ENCODE measurements at regions not wholly inside any gene's neighbourhood (a gene's known extent, or its start where the extent isn't known, plus 50 kb on each side); places are given as distances from the start of the nearest gene placed in this dataset.

DNA sequence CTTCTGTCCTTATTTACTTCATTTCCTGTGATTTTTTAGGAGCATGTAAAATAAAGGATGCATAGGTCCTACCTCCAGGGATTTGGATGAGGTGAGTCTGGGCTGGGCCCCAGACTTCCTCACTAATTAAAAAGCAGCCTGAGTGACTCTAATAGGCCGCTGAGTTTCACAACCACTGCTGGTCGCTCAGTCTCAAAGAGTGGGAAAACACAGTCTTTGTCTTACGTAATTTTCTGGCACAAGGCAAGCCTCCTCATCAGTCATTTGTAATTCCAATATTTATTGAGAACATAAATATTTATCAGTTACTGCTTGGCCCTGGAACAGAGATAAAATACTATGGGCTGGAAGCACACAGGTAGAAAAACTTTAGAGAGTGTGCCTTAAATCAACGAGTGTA, 195.4 kb upstream of the RUNX1 start:
- DNase-seq: peak in 2 of 4 experiments; percentile 15 to 24

DNA sequence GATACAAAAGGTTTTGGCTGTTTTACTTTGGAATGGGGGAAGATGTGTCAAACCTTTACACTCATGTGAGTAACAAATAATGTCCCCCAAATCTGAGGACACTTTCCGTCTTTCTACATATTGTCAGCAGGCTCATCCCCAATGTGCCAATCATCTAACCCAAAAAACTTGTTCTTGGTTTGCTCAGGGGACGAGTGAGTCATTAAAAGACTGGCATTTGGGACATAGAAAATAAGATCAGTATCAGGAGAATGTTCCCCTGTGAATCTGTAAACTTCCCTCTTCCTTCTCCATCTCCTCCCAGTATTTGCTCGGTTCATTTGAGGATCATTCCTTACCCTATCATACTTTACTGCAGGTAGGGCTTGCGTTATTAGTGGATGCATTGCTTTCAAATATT, 194.1 kb upstream of the RUNX1 start:
- no peak for DNase-seq

DNA sequence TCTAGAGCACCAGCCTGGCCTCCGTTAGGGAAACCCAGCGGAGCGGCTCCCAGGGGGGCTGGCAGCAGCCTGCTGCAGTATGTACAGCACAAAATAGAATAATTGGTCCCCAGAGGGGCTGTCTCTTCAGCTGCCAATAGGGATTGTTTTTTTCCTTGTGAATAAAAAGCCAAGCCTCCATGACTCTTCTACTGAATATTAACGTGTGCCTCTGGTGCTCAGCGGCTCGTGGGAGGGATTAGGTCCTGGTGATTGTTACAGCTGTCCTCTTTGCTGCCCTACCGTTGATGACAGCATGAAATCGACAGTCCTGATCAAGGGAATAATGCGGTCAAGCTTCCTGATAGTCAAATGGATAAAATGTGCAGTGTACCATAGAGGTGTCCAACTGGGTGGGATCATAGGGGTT, 190.7 kb upstream of the RUNX1 start:
- DNase-seq: no peak

DNA sequence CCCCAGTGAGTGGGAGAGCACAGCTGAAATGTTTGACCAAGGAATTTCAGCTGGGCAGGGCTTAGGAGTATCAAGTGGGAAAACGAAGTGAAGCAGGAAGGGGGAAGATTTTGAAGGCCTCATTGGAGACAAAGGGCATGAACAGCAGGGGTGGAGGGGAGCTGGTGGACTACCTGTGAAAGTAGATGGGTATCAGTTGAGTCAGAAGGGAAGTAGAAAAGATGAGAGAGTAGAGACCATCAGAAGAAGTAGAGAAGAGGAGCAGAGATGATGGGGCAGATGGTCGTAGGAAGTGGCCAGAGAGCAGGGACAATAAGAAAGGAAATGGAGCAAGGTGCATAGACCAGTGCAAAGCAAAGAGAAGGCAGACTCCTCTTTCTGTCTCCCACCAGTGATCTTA, 189.0 kb upstream of the RUNX1 start:
- DNase-seq: no peak

DNA sequence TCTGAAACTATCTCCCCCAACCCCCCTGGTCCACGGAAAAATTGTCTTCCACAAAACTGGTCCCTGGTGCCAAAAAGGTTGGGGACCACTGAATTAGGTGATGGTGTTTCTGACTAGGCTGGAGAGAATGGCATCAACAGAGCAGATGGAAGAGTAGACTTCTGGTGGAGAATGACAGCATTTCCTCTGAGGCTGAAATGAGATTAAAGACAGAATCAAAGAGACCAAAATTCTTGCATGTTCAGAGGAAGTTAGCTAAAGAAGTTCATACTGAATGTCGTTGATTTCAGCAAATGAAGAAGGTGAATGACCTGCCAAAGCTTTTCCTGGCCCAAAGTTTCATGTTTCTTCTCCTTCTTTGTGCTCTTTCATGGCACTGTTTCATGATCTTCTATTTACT, 188.2 kb upstream of the RUNX1 start:
- no peak for DNase-seq

DNA sequence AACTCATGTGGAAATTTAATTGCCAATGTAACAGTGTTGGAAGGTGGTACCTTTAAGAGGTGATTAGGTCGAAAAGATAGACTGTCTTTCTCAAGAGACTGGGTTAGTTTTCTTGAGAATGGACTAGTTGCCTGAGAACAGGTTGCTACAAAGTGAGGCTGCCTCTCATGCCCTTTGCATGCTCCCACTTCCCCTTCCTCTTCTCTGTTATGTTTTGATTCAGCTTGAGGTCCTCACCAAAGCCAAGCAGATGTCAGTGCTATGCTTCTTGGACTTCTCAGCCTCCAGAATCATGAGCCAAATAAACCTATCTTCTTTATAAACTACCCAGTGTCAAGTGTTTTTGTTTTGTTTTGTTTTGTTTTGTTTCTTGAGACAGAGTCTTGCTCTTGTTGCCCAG, 187.0 kb upstream of the RUNX1 start:
- peak; percentile 17 to 38 (median 29) for DNase-seq

DNA sequence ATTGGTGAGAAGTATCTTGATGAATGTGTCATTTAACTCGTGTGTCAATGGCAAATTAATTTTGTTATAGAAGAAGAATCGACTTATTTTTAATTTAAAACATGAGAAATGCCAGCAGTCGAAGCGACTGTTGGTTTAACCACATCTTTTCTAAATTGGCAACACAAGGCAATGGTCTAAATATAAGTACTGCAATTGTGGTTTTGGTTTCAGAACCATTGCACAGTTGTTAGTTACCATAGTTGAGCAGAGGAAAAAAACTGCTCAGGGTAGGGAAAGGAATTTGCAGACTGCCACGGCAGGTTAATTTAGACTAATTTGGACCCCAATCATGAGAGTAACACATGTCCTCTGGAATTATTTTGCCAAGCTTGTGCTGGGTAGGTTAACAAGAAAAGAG, 185.6 kb upstream of the RUNX1 start:
- DNase-seq: no peak

DNA sequence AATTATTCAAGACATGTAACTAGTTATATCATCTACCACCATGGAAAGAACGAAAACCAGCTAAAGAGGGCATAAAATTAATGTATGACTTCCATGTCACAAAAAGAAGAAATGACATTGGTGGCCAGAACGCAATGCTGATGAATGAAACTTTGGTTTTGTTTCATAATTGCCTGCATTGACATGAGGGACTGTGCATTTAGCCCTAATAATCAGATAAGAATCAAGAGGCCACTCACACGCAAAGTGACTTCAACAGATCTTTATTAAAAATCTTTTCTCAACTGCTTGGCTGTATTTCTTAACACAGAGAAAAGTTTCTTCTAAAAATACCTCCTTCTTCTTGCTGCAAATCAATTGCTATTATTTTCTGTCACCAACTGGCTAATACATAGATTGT, 184.7 kb upstream of the RUNX1 start:
- DNase-seq: no peak

DNA sequence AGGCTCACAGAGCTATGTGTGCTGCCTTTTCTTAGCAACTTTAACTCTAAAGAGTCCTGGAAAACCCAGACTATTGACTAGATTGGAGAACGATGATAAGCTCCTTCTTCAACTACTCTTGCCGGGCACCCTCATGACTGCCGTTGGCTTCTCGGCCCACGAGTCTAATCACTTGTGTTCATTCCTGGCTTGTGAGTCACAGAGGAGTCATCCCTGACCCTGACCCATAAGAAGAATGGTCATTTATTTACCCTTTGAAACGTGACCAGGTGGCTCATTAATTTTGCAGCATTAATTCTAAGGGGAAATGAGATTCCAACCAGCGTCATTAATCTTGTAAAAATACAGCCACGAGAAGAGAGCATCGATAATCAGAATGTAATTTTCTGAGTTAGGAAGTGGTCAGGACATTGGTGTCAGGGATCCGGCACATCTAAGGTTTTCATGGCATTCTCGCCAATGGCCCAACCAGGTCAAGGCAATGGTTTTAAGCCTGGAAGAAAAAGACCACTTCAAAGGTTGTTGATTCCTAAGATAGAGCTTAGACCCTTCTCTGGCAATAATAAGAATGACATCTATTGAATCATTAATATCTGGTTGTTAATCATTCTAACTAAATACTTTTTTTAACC, 183.6 kb upstream of the RUNX1 start:
- DNase-seq: no peak

DNA sequence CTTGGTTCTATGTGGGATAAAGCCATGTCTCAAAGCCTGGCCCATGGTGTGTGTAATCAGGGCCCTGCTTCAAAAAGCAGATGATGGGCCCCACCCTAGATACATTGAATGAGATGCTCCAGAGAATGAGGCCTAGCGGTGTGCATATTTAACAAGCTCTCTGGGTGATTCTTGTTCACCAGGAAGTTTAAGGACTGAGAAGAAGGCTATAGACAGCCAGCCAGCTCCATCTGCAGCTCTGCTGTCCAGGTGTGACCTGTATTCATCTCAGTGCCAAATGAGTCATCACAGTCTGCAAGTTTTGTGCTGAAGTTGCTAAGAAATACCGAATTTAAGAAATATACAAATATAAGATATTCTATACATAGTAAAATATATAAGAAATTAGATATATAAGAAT, 182.0 kb upstream of the RUNX1 start:
- DNase-seq: no peak

DNA sequence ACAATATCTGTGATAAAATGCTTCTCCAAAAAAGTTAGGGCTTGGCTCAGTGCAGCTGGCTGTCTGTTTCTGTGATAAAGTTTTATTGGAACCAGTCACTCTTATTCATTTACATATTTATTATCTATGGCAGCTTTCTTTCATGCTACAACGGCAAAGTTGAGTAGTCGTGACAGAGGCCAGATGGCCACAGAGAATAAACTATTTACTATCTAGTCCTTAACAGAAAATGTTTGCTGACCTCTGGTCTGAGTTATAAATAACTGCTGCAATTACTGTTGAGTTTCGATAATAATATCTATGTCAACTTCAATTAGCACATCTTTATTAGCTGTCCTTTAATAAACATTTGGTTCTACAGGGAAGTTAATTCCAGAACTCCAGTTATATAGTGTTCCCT, 180.2 kb upstream of the RUNX1 start:
- no peak for DNase-seq

DNA sequence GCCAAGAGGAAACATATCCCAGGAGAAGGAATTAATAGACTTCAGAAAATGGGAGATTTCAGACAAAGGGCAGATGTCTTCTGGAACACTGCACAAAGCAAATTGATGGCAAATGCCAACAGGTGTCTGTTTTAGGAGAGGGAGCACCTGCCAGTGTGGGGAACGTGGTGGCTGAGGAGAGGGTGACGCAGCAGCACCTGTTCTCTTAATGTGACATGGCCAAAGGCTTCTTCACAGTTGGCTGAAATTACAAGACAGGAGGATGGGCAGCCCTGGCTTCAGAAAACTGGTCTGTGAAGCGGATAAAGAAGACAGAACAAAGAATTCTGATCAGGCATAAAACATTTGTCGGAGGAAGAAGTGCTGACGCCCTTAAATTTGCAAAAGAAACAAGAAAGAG, 178.7 kb upstream of the RUNX1 start:
- DNase-seq: no peak

DNA sequence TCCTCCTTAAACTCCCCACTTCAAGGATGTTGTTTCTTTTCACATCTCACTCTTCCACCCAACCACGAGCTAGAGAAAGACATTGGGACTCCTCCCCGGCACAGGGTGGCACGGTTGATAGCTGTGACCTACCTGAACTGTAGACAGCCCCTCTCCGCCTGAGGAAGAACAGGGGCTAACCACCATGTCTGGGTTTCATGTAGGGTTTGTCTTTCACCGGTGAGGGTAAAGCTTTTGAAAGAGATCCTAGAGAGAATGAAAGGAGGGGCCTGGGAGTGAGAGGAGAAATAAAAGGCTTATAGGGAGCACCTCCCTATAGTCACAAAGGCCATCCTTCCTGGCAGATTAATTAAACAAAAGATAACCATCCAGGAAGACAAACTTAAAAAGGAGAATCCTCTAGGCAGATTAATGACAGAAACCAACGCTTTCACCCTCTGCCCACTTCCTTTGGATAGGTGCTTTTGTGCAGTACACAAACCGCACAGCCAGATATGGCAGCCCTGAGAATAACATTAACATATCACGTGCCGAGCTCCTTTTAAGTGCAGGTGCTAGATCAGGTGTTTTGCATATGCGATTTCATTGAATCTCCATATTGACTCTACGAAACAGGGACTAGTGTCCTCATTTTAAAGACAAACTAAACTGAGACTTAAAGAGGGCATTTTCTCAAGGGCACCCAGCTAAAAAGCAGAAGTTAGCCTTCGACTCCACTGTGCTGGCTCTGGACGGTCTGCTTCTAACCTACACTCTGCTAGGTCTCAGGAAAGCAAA, 178.1 kb upstream of the RUNX1 start:
- peak; percentile 26 to 56 (median 39) for DNase-seq

DNA sequence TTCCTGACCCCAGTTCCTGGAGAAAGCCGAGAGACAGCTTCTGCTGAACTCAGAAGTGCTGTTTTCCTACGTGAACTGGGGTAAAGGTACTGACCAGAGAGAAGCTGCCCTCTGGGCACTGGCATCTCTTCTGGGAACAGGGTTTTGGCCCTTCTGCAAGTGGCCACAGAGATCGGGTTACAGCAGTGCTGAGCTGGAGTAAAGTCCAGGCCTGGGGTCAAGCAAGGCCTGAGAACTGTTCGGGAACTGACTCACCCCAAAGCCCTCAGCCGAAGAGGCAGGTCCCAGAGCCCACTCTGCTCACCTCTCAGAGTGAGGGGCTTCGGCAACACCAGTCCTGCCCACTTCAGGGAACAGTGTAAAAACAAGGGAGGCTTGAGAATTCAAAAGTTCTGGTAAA, 177.2 kb upstream of the RUNX1 start:
- no peak for DNase-seq

DNA sequence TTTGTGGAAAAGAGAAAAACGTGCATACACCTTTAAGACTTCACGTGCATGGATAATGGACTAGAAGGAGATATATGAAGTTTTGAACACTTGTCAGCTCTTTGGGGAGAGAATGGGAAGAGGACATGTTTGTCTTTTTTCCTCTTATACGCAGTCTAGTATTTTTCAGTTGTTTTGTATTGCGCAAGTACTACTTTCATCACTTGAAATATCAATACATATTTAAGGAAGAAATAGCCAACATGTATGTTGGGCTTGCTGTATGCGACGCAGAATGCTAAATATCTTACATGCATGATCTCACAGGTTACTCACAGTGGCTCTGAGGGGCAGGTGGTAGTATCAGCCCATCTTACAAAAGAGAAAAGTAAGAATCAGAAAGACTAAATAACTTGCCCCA, 176.5 kb upstream of the RUNX1 start:
- DNase-seq: no peak

DNA sequence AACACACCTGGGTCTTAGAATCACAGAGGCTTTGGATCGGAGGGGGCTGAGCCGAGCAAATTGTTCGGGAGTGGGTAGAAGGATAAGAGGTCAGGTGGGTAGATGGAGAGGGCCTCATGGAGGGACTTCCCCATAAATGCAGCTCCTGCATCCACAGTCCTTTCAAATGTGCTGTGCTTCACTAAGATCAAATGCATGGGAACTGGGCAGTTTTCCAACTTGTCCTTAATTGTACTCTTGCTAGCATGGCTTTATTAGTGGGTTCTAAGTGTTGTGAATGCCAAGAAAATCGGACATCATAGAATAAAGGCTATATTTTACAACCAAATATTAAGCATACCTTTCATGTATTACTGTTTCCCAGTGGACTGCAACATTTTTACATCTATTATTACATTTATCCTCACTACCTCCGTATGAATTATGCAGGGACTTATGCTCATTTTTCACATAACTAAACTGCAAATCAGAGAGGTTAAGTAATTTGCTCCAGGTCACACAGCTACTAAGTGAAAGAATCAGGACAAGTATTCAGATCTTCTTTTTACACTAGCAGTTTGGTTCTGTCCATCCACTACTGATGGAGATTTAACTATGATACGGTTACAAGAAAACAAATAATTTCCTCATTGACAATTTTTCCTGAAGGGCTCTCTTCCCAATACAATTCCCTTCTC, 174.5 kb upstream of the RUNX1 start:
- DNase-seq: peak in 1 of 4 experiments; percentile 10

DNA sequence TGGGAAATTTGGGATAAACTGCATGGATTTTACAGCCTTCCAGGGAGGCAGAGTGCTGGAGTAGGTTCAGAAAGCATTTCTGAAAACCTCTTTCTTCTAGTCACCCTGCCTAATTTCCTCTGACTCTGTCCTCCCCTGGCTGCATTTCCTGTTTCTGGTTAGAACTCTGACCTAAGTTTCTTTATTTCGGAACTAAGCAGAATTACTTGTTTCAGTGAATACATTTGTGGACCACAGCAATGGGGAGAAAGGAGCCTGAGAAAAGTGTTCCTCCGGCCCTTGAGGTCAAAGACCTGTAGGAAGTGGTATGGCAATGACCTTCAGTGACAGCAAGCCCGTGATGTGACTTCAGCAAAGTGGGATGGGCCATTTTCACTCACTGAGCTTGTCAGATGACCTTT, 173.4 kb upstream of the RUNX1 start:
- peak; percentile 48 to 65 (median 57) for DNase-seq

DNA sequence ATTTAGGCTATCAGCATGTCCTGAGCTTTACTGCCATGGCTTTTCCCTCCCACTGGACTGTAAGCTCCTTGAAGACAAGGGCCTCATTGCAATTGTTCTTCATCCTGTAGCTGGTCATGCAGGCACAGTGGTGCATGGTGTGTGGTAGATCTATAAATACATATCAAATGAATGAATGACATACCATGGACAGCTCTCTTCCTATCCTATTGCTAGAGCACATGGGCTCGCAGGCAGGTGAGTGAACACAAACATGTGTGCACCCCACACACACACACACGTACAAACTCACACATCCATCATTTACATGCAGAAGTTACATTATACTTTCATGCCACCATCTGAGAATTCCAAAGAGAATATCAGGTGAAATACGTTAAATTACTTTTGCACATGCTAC, 172.9 kb upstream of the RUNX1 start:
- no peak for DNase-seq

DNA sequence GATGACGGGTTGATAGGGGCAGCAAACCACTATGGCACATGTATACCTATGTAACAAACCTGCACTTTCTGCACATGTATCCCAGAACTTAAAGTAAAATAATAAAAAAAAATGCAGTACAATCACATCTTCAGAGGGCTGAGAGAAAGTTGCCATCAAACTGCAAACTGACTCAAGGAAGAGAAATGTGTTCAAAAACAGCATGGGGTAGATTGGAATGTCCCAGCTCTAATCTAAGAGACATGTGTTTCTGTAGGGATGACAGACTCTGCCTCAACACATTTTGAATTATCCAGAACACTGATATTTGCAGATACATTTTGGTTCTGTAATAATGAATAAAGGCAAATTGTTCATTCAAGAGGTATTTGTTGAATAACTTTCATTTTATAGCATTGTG, 171.2 kb upstream of the RUNX1 start:
- DNase-seq: no peak

DNA sequence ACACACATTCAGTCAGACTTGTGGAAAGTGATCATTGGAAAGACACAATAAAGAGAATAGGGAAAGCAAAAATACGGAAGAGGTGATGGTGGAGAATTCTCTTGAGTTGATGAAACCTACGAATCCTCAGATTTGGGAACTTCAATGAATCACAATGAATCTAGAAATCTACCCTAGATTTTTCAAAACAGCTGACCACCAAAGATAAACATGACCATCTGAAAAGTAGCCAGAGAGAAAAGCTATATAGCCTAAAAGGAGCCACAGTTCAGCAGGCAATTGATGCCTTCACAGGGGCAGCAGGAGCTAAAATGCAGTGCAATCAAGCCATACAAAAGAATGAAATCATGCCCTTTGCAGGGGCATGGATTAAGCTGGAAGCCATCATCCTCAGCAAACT, 170.6 kb upstream of the RUNX1 start:
- no peak for DNase-seq

DNA sequence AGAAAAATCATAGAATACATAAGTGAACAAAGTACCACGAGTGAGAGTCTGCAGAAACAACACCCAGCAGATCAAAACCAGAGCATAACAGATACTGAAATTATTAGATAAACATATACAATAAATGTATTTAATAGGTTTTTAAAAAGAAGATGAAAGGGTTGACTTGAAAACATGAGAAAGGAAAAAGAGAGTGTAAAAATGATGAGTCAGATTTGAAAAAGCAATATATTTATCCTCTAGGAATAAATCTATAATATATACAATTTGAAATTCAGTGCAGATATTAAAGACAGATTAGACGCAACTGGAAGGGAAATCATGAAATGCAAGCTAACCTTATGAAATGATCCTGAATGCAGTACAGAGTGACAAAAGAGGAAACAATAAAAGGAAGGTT, 170.2 kb upstream of the RUNX1 start:
- DNase-seq: no peak

DNA sequence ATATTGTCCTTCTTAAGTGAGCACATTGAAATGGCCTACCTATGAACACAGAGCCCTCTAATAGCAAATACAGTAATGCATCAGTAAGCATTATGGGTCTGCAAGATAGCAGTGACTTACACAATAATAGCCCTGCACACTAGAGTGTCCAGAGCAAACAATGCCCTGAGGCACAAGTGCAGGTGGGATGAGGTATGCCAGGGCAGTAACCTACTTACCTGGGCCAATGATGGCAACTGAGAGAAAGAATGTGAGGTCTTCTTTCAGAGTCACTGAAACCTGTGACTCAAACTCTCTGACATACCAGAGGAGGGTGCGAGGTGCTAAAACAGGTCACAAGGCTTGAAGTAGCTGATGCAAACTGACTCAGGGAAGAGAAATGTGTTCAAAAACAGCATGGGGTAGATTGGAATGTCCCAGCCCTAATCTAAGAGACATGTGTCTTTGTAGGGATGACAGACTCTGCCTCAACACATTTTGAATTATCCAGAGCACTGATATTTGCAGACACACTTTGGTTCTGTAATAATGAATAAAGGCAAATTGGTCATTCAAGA, 168.5 kb upstream of the RUNX1 start:
- DNase-seq: no peak

DNA sequence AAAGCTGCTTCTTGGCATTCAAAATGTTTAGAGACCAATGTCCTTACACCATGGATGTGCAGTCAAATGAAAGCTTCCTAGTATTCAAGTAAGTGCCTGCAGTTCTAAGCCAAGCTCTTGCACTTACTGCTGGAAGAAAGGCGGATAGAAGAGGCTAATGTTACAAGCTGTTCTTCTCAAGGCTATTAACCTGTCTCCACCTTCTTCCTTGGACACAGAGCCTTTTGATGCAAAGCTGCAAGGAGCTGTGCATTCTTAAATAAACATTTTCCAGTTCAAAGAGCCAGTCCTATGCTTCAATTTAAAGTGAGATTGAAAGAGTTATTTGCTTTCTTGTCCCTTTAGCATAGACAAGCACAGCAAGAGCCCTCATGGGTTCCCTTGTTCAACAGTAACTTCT, 167.9 kb upstream of the RUNX1 start:
- DNase-seq: no peak

DNA sequence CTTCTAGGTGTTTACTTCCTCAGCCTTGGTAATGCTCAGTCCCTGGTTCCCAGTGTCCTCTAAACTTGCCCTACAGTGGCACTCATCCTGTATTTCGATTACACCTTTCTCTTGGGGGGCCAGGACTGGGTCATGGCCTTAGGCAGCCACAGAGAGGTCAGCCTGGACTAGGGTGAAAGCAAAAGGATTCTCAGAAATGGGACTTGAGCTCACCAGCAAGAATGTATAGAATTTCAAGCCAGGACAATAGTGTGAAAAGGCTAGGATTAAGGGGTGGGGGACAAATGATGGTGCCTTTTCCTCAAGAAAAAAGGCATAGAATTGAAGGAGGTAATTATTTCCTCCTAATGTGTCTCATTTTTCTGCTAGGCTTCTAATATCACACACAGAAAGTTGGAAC, 166.8 kb upstream of the RUNX1 start:
- no peak for DNase-seq
